Activated naive CD8-positive, alpha-beta T cell (primary cell): ENCODE measurements at regions not wholly inside any gene's neighbourhood (a gene's known extent, or its start where the extent isn't known, plus 50 kb on each side); places are given as distances from the start of the nearest gene placed in this dataset.

Experiments used
- H3K27ac Mint-ChIP-seq: one replicate; pipeline ENCODE4 v1.8.0; 2021; ENCODE audit warnings: mixed read lengths
- H3K27me3 Mint-ChIP-seq: one replicate; pipeline ENCODE4 v1.8.0; 2021; ENCODE audit warnings: mixed read lengths
- H3K36me3 Mint-ChIP-seq: one replicate; pipeline ENCODE4 v1.8.0; 2021; ENCODE audit warnings: mixed read lengths
- H3K4me1 Mint-ChIP-seq: one replicate; pipeline ENCODE4 v1.8.0; 2021; ENCODE audit warnings: low read depth, mixed read lengths
- H3K4me3 Mint-ChIP-seq: one replicate; pipeline ENCODE4 v1.8.0; 2021; ENCODE audit warnings: mild to moderate bottlenecking, mixed read lengths
- H3K9me3 Mint-ChIP-seq: one replicate; pipeline ENCODE4 v1.8.0; 2021; ENCODE audit warnings: low read depth, mixed read lengths

DNA sequence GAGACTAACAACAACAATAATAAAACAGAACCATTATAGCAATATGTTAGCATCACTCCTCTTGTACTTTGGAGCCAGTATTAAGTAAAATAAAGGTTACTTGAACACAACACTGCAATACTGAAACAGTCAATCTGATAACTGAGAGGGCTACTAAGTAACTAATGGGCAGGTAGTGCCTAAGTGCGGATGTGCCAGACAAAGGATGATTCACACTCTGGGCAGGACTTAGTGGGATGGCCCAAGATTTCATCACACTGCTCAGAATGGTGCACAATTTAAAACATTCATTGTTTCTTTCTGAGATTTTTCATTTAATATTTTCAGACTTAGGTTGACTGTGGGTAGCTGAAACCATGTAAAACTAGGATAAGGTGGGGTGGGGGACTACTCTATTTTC lies 131.9 kb upstream of the CAND1 start:
- Mint-ChIP-seq H3K9me3 (no peaks in the 10 kb centered on the region), H3K4me3 (no peak overlapping the region), H3K27ac (no peak overlapping the region), H3K4me1 (no peaks in the 10 kb centered on the region), H3K36me3 (no peaks in the 10 kb centered on the region), H3K27me3 (peaks cover 11% of the 10 kb centered on the region)

GRCh38 chr12:67141296-67142018 lies 127.7 kb upstream of the CAND1 start:
- Mint-ChIP-seq H3K4me1 (no peaks in the 10 kb centered on the region), H3K4me3 (no peak overlapping the region), H3K9me3 (no peaks in the 10 kb centered on the region), H3K27me3 (peaks cover 13% of the 10 kb centered on the region), H3K36me3 (no peaks in the 10 kb centered on the region), H3K27ac (no peak overlapping the region)

- Mint-ChIP-seq H3K27ac (no peak overlapping the region), H3K36me3 (no peaks in the 10 kb centered on the region), H3K4me3 (no peak overlapping the region), H3K9me3 (no peaks in the 10 kb centered on the region), H3K4me1 (peaks cover 5% of the 10 kb centered on the region), H3K27me3 (peaks cover 4% of the 10 kb centered on the region)
Measured at GRCh38 chr12:67145692-67146091, 123.5 kb upstream of the CAND1 start.

DNA sequence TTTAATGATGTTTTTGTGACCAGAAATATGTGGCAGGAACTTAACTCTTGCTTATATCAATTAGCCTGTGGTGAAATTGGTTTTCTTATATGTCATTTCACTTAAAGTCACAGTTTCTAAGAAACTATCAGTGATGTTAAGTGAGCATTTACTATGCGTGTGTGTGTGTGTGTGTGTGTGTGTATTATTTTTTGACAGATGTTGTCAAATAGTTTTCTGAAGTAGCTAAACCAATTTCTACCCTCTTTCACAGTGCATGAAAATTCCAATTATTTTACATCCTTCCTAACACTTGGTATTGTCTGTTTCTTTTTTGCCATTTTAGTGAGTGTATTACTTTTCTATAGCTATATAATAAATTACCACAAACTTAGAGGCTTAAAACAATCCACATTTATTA lies 122.1 kb upstream of the CAND1 start:
- no peak overlapping the region for H3K27ac Mint-ChIP-seq
- H3K9me3 Mint-ChIP-seq = no peaks in the 10 kb centered on the region
- no peak overlapping the region for H3K4me3 Mint-ChIP-seq
- no peaks in the 10 kb centered on the region for H3K36me3 Mint-ChIP-seq
- peaks cover 2% of the 10 kb centered on the region for H3K27me3 Mint-ChIP-seq
- H3K4me1 Mint-ChIP-seq = peaks cover 5% of the 10 kb centered on the region

DNA sequence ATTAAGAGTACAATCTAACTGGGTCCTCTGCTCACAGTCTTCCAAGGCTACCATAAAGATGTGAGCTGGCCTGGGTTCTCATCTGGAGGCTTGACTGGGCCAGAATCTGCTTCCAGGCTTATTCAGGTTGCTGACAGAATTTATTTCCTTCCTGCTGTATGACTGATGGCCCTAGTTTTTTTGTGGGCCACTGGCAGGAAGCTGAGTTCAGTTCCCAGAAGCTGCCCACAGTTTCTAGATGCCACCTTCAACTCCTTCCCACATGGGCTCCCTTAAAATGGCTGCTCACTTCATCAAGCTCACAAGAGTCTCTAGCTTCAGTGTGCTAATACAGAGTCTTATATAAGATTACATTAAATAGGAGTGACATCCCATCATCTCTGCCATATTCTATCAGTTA lies 121.7 kb upstream of the CAND1 start:
- Mint-ChIP-seq H3K4me3 (no peak overlapping the region), H3K27me3 (peaks cover 2% of the 10 kb centered on the region), H3K36me3 (no peaks in the 10 kb centered on the region), H3K9me3 (no peaks in the 10 kb centered on the region), H3K27ac (no peak overlapping the region), H3K4me1 (peaks cover 5% of the 10 kb centered on the region)

DNA sequence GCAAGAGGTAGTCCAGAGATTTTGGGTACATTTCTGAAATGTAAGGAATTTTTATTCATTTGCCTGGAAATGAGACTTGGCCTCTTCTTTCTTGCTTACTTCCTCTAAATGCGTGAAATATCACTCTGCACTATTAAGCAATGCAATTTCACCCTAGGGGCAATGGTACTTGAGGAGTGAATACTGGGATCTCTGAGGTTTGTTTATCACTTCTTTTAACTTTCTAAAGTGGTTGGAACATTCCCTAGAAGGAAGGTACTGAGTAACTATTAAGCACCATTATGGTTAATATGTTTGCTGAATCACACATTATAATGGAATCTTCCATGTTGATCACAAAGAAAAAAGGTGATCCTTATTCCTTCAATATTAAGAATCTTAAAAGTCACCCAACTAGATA lies 120.9 kb upstream of the CAND1 start:
- peaks cover 5% of the 10 kb centered on the region for H3K4me1 Mint-ChIP-seq

DNA sequence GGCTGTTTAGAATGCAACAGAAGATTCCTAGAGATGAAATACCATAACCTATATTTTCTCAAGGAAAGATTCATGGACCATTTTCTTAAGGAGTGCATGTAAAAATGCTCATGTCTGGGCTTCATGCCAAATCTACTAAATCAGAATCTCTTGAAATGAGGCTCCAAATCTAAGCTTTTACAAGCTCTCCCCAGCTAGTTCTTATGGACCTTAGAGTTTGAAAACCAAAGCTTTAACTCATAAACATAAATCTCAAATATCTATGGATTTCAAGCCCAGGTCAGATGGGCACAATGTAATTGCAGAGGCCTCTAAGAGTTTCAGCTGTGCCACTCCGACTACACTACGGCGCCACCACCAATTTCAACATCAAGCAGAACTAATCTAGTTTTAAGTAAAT lies 117.3 kb upstream of the CAND1 start:
- Mint-ChIP-seq H3K9me3 (no peaks in the 10 kb centered on the region), H3K4me3 (no peak overlapping the region), H3K36me3 (no peaks in the 10 kb centered on the region), H3K4me1 (peaks cover 5% of the 10 kb centered on the region), H3K27ac (no peak overlapping the region), H3K27me3 (peaks cover 1% of the 10 kb centered on the region)

More for the DNA sequence above, 120.9 kb upstream of the CAND1 start:
- Mint-ChIP-seq H3K36me3 (no peaks in the 10 kb centered on the region), H3K4me3 (no peak overlapping the region), H3K27ac (no peak overlapping the region), H3K9me3 (no peaks in the 10 kb centered on the region), H3K27me3 (peaks cover 2% of the 10 kb centered on the region)

- Mint-ChIP-seq H3K4me3 (no peak overlapping the region), H3K9me3 (no peaks in the 10 kb centered on the region), H3K4me1 (peaks cover 3% of the 10 kb centered on the region), H3K27ac (no peak overlapping the region), H3K36me3 (no peaks in the 10 kb centered on the region), H3K27me3 (peaks cover 1% of the 10 kb centered on the region)
Measured at GRCh38 chr12:67152451-67152850, 116.7 kb upstream of the CAND1 start.

- no peak overlapping the region for H3K4me3 Mint-ChIP-seq
- no peaks in the 10 kb centered on the region for H3K36me3 Mint-ChIP-seq
- no peak overlapping the region for H3K27ac Mint-ChIP-seq
- no peaks in the 10 kb centered on the region for H3K9me3 Mint-ChIP-seq
- H3K4me1 Mint-ChIP-seq = no peaks in the 10 kb centered on the region
- peaks cover 1% of the 10 kb centered on the region for H3K27me3 Mint-ChIP-seq
Measured at GRCh38 chr12:67154901-67155300, 114.3 kb upstream of the CAND1 start.

GRCh38 chr12:67155863-67156262 lies 113.3 kb upstream of the CAND1 start:
- no peaks in the 10 kb centered on the region for H3K36me3 Mint-ChIP-seq
- H3K4me3 Mint-ChIP-seq = no peak overlapping the region
- H3K9me3 Mint-ChIP-seq = no peaks in the 10 kb centered on the region
- peaks cover 1% of the 10 kb centered on the region for H3K27me3 Mint-ChIP-seq
- H3K4me1 Mint-ChIP-seq = no peaks in the 10 kb centered on the region
- H3K27ac Mint-ChIP-seq = no peak overlapping the region

DNA sequence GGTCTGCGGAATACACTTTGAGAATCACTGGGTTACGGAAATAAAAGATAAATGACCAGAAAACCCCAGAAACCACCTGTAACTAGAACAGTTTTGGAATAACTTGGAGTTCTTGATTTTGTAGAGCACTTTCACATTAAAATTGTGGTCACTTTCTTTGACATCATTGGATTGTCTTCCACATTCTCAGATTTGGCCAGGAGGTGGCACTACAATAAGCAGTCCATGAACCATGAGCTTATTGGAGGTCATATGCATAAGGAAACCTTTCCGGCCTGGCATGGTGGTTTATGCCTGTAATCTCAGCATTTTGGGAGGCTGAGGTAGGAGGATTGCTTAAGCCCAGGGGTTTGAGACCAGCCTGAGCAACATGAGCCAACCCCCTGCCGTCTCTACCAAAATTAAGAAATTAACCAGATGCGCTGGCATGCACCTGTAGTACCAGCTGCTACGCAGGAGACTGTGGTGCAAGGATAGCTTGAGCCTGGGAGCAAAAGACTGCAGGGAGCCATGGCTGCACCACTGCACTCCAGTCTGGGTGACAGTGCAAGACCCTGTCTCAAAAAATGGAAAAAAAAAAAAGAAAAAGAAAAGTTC lies 107.7 kb upstream of the CAND1 start:
- Mint-ChIP-seq H3K36me3 (no peaks in the 10 kb centered on the region), H3K9me3 (no peaks in the 10 kb centered on the region), H3K4me3 (no peak overlapping the region), H3K27me3 (peaks cover 5% of the 10 kb centered on the region), H3K4me1 (no peaks in the 10 kb centered on the region), H3K27ac (no peak overlapping the region)

GRCh38 chr12:67173258-67173657 lies 95.9 kb upstream of the CAND1 start:
- Mint-ChIP-seq H3K27me3 (peaks cover 8% of the 10 kb centered on the region), H3K36me3 (no peaks in the 10 kb centered on the region), H3K27ac (no peak overlapping the region), H3K9me3 (no peaks in the 10 kb centered on the region), H3K4me1 (no peaks in the 10 kb centered on the region), H3K4me3 (no peak overlapping the region)

GRCh38 chr12:67182551-67182950 lies 86.6 kb upstream of the CAND1 start:
- Mint-ChIP-seq H3K27me3 (peaks cover 25% of the 10 kb centered on the region), H3K9me3 (peaks cover 6% of the 10 kb centered on the region), H3K4me1 (no peaks in the 10 kb centered on the region), H3K27ac (no peak overlapping the region), H3K4me3 (no peak overlapping the region), H3K36me3 (no peaks in the 10 kb centered on the region)

- peaks cover 16% of the 10 kb centered on the region for H3K27me3 Mint-ChIP-seq
- H3K4me1 Mint-ChIP-seq = no peaks in the 10 kb centered on the region
- no peaks in the 10 kb centered on the region for H3K9me3 Mint-ChIP-seq
- H3K27ac Mint-ChIP-seq = no peak overlapping the region
- H3K36me3 Mint-ChIP-seq = no peaks in the 10 kb centered on the region
- H3K4me3 Mint-ChIP-seq = no peak overlapping the region
Measured at GRCh38 chr12:67193704-67194103, 75.5 kb upstream of the CAND1 start.

DNA sequence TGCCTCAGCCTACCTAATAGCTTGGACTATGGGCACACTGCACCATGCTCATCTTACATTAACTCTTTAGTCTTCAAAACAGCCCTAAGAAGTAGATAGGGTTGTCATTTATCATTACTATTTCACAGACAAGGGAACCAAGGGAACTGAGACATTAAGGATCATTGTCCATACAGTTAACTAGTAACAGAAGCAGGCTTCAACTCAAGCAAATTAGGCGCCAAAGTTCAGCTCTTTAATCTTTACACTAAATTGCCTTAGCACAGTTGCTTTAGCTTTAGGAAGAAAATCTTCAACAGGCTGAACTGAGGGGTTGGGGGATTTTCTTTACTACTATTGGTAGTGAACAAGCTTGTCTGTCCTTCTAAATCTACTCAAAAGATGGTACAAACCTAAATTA lies 68.8 kb upstream of the CAND1 start:
- Mint-ChIP-seq H3K27ac (no peak overlapping the region), H3K27me3 (peaks cover 14% of the 10 kb centered on the region), H3K4me1 (no peaks in the 10 kb centered on the region), H3K9me3 (no peaks in the 10 kb centered on the region), H3K36me3 (no peaks in the 10 kb centered on the region), H3K4me3 (no peak overlapping the region)
